Gastrocnemius medialis (tissue), 4 donors: ENCODE measurements at regions not wholly inside any gene's neighbourhood (a gene's known extent, or its start where the extent isn't known, plus 50 kb on each side); places are given as distances from the start of the nearest gene placed in this dataset.

Source experiments
- CTCF ChIP-seq, 5 experiments: fragments of 450-650 bp in 3 of 5; fragments of 200-600 bp in 2 of 5; sonication (generic) in 2 of 5; IDR thresholded peaks in 4 of 5; conservative IDR thresholded peaks in 1 of 5; 1 replicate in 4 of 5; 2 replicates in 1 of 5; pipeline ENCODE4 v1.5.1; 2016 to 2019; ENCODE audit warnings: antibody characterized with exemption in 5 of 5, mild to moderate bottlenecking in 3 of 5, moderate library complexity in 3 of 5
- POLR2A ChIP-seq, 2 donors: fragments of 450-650 bp; IDR thresholded peaks; one replicate each; pipeline ENCODE4 v1.6.1; 2017; ENCODE audit warnings: antibody characterized with exemption in 2 of 2, mild to moderate bottlenecking in 2 of 2, moderate library complexity in 2 of 2

DNA sequence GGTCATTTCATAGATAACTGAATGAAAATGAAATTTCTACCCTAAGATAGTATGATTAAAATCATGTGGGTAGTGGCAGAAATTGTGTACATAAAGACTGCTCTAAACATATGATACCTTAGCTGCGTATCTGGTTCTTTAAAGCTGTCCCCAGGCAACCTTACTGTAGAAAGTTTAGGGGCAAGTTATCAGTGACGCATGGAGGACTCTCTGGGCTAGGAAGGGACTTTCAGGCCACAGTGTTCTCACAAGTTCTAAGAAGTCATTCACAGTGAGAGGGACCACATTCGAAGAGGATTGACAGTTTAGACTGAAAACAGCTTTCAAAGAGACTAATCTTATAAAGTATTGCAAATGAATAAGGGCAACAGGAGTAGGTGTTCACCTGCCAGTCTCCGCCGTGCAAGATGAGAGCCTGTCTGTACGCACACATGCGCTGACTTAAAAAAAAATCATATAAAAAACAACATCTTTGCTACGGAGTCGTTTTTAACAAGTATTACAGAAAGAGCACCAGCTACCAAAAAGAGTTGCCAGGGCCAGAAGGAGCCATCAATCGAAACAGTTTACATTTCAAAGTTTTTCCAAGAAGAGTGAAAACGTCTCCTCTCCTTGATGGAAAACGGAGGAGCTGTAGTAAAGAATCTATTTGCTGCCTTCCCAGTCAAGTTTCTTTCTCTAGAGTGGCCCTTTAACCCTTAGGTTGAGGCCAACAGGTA lies 146.3 kb downstream of the CETN3 start:
- no peak for TF ChIP-seq POLR2A (IDR thresholded peaks at IDR 0.05)
- no peak for TF ChIP-seq CTCF (IDR thresholded peaks at IDR 0.05 in 4 of 5, conservative IDR thresholded peaks at IDR 0.05 in 1 of 5)
